ENCODE measurements at regions not wholly inside any gene's neighbourhood (a gene's known extent, or its start where the extent isn't known, plus 50 kb on each side); places are given as distances from the start of the nearest gene placed in this dataset.

- no peak for DNase-seq (ENCODE audit: extremely low read depth in 1 of 2, low read depth in 1 of 2)
Measured at GRCh38 chr13:75135325-75135825, 346.6 kb downstream of the TBC1D4 start.

GRCh38 chr13:75132701-75133695 lies 349.0 kb downstream of the TBC1D4 start:
- no peak for DNase-seq (ENCODE audit: extremely low read depth in 1 of 2, low read depth in 1 of 2)

- no peak for DNase-seq (ENCODE audit: extremely low read depth in 1 of 2, low read depth in 1 of 2)
Measured at GRCh38 chr13:75129331-75129730, 352.6 kb downstream of the TBC1D4 start.

GRCh38 chr13:75124415-75124814 lies 357.6 kb downstream of the TBC1D4 start:
- DNase-seq (ENCODE audit: extremely low read depth in 1 of 2, low read depth in 1 of 2): no peak

GRCh38 chr13:75123428-75123827 lies 358.5 kb downstream of the TBC1D4 start:
- DNase-seq (ENCODE audit: extremely low read depth in 1 of 2, low read depth in 1 of 2): no peak

GRCh38 chr13:75120085-75120484 lies 361.9 kb downstream of the TBC1D4 start:
- DNase-seq (ENCODE audit: extremely low read depth in 1 of 2, low read depth in 1 of 2): no peak

- no peak for DNase-seq (ENCODE audit: extremely low read depth in 1 of 2, low read depth in 1 of 2)
Measured at GRCh38 chr13:75115171-75115570, 366.8 kb downstream of the TBC1D4 start.

GRCh38 chr13:75103976-75104375 lies 378.0 kb downstream of the TBC1D4 start:
- DNase-seq (ENCODE audit: extremely low read depth in 1 of 2, low read depth in 1 of 2): no peak

- no peak for DNase-seq (ENCODE audit: extremely low read depth in 1 of 2, low read depth in 1 of 2)
Measured at GRCh38 chr13:75102001-75102716, 379.8 kb downstream of the TBC1D4 start.

GRCh38 chr13:75101348-75101747 lies 380.6 kb downstream of the TBC1D4 start:
- no peak for DNase-seq (ENCODE audit: extremely low read depth in 1 of 2, low read depth in 1 of 2)

GRCh38 chr13:75092143-75092542 lies 389.8 kb downstream of the TBC1D4 start:
- DNase-seq (ENCODE audit: extremely low read depth in 1 of 2, low read depth in 1 of 2): no peak

GRCh38 chr13:75091718-75092117 lies 390.3 kb downstream of the TBC1D4 start:
- DNase-seq (ENCODE audit: extremely low read depth in 1 of 2, low read depth in 1 of 2): no peak

- no peak for DNase-seq (ENCODE audit: extremely low read depth in 1 of 2, low read depth in 1 of 2)
Measured at GRCh38 chr13:75090872-75091615, 390.9 kb downstream of the TBC1D4 start.

- no peak for DNase-seq (ENCODE audit: extremely low read depth in 1 of 2, low read depth in 1 of 2)
Measured at GRCh38 chr13:75088915-75089314, 393.1 kb downstream of the TBC1D4 start.

GRCh38 chr13:75079226-75079625 lies 402.7 kb downstream of the TBC1D4 start:
- no peak for DNase-seq (ENCODE audit: extremely low read depth in 1 of 2, low read depth in 1 of 2)

- no peak for DNase-seq (ENCODE audit: extremely low read depth in 1 of 2, low read depth in 1 of 2)
Measured at GRCh38 chr13:75076476-75076875, 405.5 kb downstream of the TBC1D4 start.

GRCh38 chr13:75073786-75074185 lies 408.2 kb downstream of the TBC1D4 start:
- no peak for DNase-seq (ENCODE audit: extremely low read depth in 1 of 2, low read depth in 1 of 2)

GRCh38 chr13:75072891-75073290 lies 409.1 kb downstream of the TBC1D4 start:
- DNase-seq (ENCODE audit: extremely low read depth in 1 of 2, low read depth in 1 of 2): no peak

GRCh38 chr13:75072368-75072767 lies 409.6 kb downstream of the TBC1D4 start:
- no peak for DNase-seq (ENCODE audit: extremely low read depth in 1 of 2, low read depth in 1 of 2)

GRCh38 chr13:75071796-75072195 lies 410.2 kb downstream of the TBC1D4 start:
- no peak for DNase-seq (ENCODE audit: extremely low read depth in 1 of 2, low read depth in 1 of 2)

- DNase-seq (ENCODE audit: extremely low read depth in 1 of 2, low read depth in 1 of 2): no peak
Measured at GRCh38 chr13:75071395-75071794, 410.6 kb downstream of the TBC1D4 start.

Measured in activated CD8-positive, alpha-beta memory T cell treated with anti-CD3 and anti-CD28 coated beads for 1 hour (primary cell).